Liver (tissue), 7 donors: ENCODE measurements at regions not wholly inside any gene's neighbourhood (a gene's known extent, or its start where the extent isn't known, plus 50 kb on each side); places are given as distances from the start of the nearest gene placed in this dataset.

ENCODE experiments used
- DNase-seq: peaks from one replicate; pipeline ENCODE4 v3.0.0-alpha.2; 2017; ENCODE audit warnings: low spot score
- H3K27ac ChIP-seq, 2 donors: one replicate each; pipeline ENCODE4 v1.7.0; 2013; ENCODE audit warnings: inconsistent platforms in 2 of 2, low read length in 2 of 2, control low read depth in 1 of 2, low read depth in 1 of 2, mild to moderate bottlenecking in 1 of 2
- H3K27me3 ChIP-seq, 4 donors: one replicate each; pipeline versions ENCODE4 v1.6.1 to v1.7.0; 2013; ENCODE audit warnings: low read length in 3 of 4, inconsistent platforms in 1 of 4, mild to moderate bottlenecking in 1 of 4, moderate library complexity in 1 of 4; ENCODE audit not compliant: control insufficient read depth in 4 of 4, insufficient read depth in 4 of 4
- H3K36me3 ChIP-seq, 4 donors: one replicate each; pipeline versions ENCODE4 v1.6.1 to v1.7.0; 2013; ENCODE audit warnings: low read length in 3 of 4, mild to moderate bottlenecking in 3 of 4, low read depth in 1 of 4, moderate library complexity in 1 of 4; ENCODE audit not compliant: control insufficient read depth in 4 of 4, insufficient read depth in 3 of 4
- H3K4me1 ChIP-seq, 4 donors: one replicate each; pipeline versions ENCODE4 v1.6.1 to v1.7.0; 2013; ENCODE audit warnings: low read length in 3 of 4, mild to moderate bottlenecking in 3 of 4, moderate library complexity in 1 of 4; ENCODE audit not compliant: control insufficient read depth in 4 of 4, insufficient read depth in 4 of 4
- H3K4me3 ChIP-seq, 3 donors: one replicate each; pipeline versions ENCODE4 v1.6.1 to v1.7.0; 2013; ENCODE audit warnings: low read length in 3 of 3, control low read depth in 1 of 3, low read depth in 1 of 3, mild to moderate bottlenecking in 1 of 3
- H3K9ac ChIP-seq, 2 donors: one replicate each; pipeline ENCODE4 v1.7.0; 2013; ENCODE audit warnings: low read length in 2 of 2, mild to moderate bottlenecking in 2 of 2, moderate library complexity in 2 of 2, control low read depth in 1 of 2, low read depth in 1 of 2
- H3K9me3 ChIP-seq, 4 donors: one replicate each; pipeline versions ENCODE4 v1.6.1 to v1.7.0; 2013; ENCODE audit warnings: low read length in 3 of 4; ENCODE audit not compliant: control insufficient read depth in 4 of 4
- EGR1 ChIP-seq, 2 donors: IDR thresholded peaks; 2 replicates each; pipeline ENCODE4 v1.6.1; 2016 to 2018; ENCODE audit warnings: antibody characterized with exemption in 2 of 2, low read depth in 2 of 2
- FOXA1 ChIP-seq: IDR thresholded peaks from 2 replicates; pipeline ENCODE4 v1.6.1; 2016; ENCODE audit warnings: antibody characterized with exemption
- FOXA2 ChIP-seq: IDR thresholded peaks from 2 replicates; pipeline ENCODE4 v1.6.1; 2016; ENCODE audit warnings: antibody characterized with exemption
- GABPA ChIP-seq, 2 donors: IDR thresholded peaks in 1 of 2; conservative IDR thresholded peaks in 1 of 2; 2 replicates each; pipeline ENCODE4 v1.6.1; 2016; ENCODE audit warnings: antibody characterized with exemption in 2 of 2, mild to moderate bottlenecking in 1 of 2, moderate library complexity in 1 of 2
- HNF4A ChIP-seq, 2 donors: conservative IDR thresholded peaks; 2 replicates each; pipeline ENCODE4 v1.6.1; 2016; ENCODE audit warnings: antibody characterized with exemption in 2 of 2, mild to moderate bottlenecking in 2 of 2
- JUND ChIP-seq, 2 donors: IDR thresholded peaks; 2 replicates each; pipeline ENCODE4 v1.6.1; 2016; ENCODE audit warnings: antibody characterized with exemption in 2 of 2
- REST ChIP-seq: IDR thresholded peaks from 2 replicates; pipeline ENCODE4 v1.6.1; 2016; ENCODE audit warnings: antibody characterized with exemption, mild to moderate bottlenecking
- SP1 ChIP-seq: IDR thresholded peaks from 2 replicates; pipeline ENCODE4 v1.6.1; 2018; ENCODE audit warnings: antibody characterized with exemption, mild to moderate bottlenecking
- TAF1 ChIP-seq: conservative IDR thresholded peaks from 2 replicates; pipeline ENCODE4 v1.6.1; 2016; ENCODE audit warnings: antibody characterized with exemption, mild to moderate bottlenecking
- ZBTB33 ChIP-seq: IDR thresholded peaks from 2 replicates; pipeline ENCODE4 v1.6.1; 2016; ENCODE audit warnings: antibody characterized with exemption
- WGBS: extraction: QIAGEN DNeasy Blood & Tissue Kit; methylation state at CpG from one replicate; pipeline ENCODE4 v1.1.7; 2013; 5-methylcytosine and 5-hydroxymethylcytosine counted together
- donor health status: healthy.
- donor health status: healthy.
- donor health status: healthy.
- donor health status: healthy.

- H3K9me3 ChIP-seq: no peaks in the 10 kb centered on the region
- H3K27ac ChIP-seq: no peak overlapping the region
- H3K27me3 ChIP-seq: no peaks in the 10 kb centered on the region
- H3K9ac ChIP-seq: no peak overlapping the region
- no peak for DNase-seq
- H3K36me3 ChIP-seq: no peaks in the 10 kb centered on the region
- 73% methylated on average over 2 of the region's 2 CpGs for WGBS
- no peaks in the 10 kb centered on the region for H3K4me1 ChIP-seq
- no peak for TF ChIP-seq FOXA2
- TF ChIP-seq EGR1 (IDR thresholded peaks at IDR 0.05; ENCODE audit: low read depth in 2 of 2): no peak
- H3K4me3 ChIP-seq: no peak overlapping the region
Observed at GRCh38 chr7:126215785-126216184, 1037.0 kb downstream of the GRM8 start.

- WGBS: 93% methylated on average over 1 of the region's 1 CpG
- no peak for TF ChIP-seq FOXA1
- H3K27me3 ChIP-seq: no peaks in the 10 kb centered on the region
Observed at GRCh38 chr7:126213876-126214275, 1038.9 kb downstream of the GRM8 start.

GRCh38 chr7:126211875-126212274, 1040.9 kb downstream of the GRM8 start:
- Histone ChIP-seq H3K27ac (no peak overlapping the region), H3K4me3 (no peak overlapping the region), H3K27me3 (no peaks in the 10 kb centered on the region), H3K4me1 (no peaks in the 10 kb centered on the region), H3K9me3 (no peaks in the 10 kb centered on the region), H3K9ac (no peak overlapping the region), H3K36me3 (no peaks in the 10 kb centered on the region)
- TF ChIP-seq ZBTB33 (no peak), GABPA (IDR thresholded peaks at IDR 0.05 in 1 of 2, conservative IDR thresholded peaks at IDR 0.05 in 1 of 2) (no peak), FOXA1 (no peak), TAF1 (no peak), FOXA2 (no peak), JUND (IDR thresholded peaks at IDR 0.05) (no peak), REST (no peak), SP1 (no peak), HNF4A (conservative IDR thresholded peaks at IDR 0.05) (no peak)
- DNase-seq: no peak

More at GRCh38 chr7:126213876-126214275, 1038.9 kb downstream of the GRM8 start:
- no peak for DNase-seq
- H3K36me3 ChIP-seq: no peaks in the 10 kb centered on the region
- no peaks in the 10 kb centered on the region for H3K9me3 ChIP-seq
- H3K4me3 ChIP-seq: no peak overlapping the region
- H3K4me1 ChIP-seq: no peaks in the 10 kb centered on the region
- no peak overlapping the region for H3K27ac ChIP-seq
- H3K9ac ChIP-seq: no peak overlapping the region
